CD4-positive, alpha-beta memory T cell (primary cell): ENCODE measurements at regions not wholly inside any gene's neighbourhood (a gene's known extent, or its start where the extent isn't known, plus 50 kb on each side); places are given as distances from the start of the nearest gene placed in this dataset.
A peak's percentile ranks its signal among the peaks of the same experiment; 100 is the strongest.

Experiments
- CTCF ChIA-PET: fragments of 350-600 bp; sonication (Branson Sonifier 250); formaldehyde crosslinking; loops from one replicate; lab custom pipeline; 2021; ENCODE audit warnings: inconsistent platforms; ENCODE audit not compliant: partially characterized antibody; lab: Charles Lee
- POLR2A ChIA-PET: fragments of 350-600 bp; sonication (Branson Sonifier 250); formaldehyde crosslinking; loops from one replicate; lab custom pipeline; 2021; ENCODE audit not compliant: partially characterized antibody; lab: Charles Lee
- DNase-seq, 5 donors: peaks; one replicate each; pipeline versions ENCODE4 v3.0.0 to v3.0.0-alpha.2; 2020 to 2022; ENCODE audit warnings: mixed read lengths in 1 of 5
- H3K27ac ChIP-seq: one replicate; pipeline ENCODE4 v1.7.0; 2013; ENCODE audit warnings: low read depth, low read length
- H3K27me3 ChIP-seq: 2 replicates; pipeline ENCODE4 v1.7.0; 2013; ENCODE audit warnings: mild to moderate bottlenecking, low read length, moderate library complexity; ENCODE audit not compliant: insufficient read depth
- H3K36me3 ChIP-seq: 2 replicates; pipeline ENCODE4 v1.7.0; 2013; ENCODE audit warnings: mild to moderate bottlenecking, low read length, moderate library complexity; ENCODE audit not compliant: insufficient read depth
- H3K4me1 ChIP-seq: 2 replicates; pipeline ENCODE4 v1.7.0; 2013; ENCODE audit warnings: mild to moderate bottlenecking, low read length, moderate library complexity; ENCODE audit not compliant: insufficient read depth
- H3K4me3 ChIP-seq, 2 donors: one replicate each; pipeline ENCODE4 v1.7.0; 2013; ENCODE audit warnings: low read length in 2 of 2, mild to moderate bottlenecking in 1 of 2
- H3K9me3 ChIP-seq, 2 donors: one replicate each; pipeline ENCODE4 v1.7.0; 2013; ENCODE audit warnings: low read length in 2 of 2, control low read depth in 1 of 2; ENCODE audit not compliant: control insufficient read depth in 1 of 2
- H3K27ac Mint-ChIP-seq, 7 donors: one replicate each; pipeline ENCODE4 v1.8.0; 2020 to 2021; ENCODE audit warnings: mixed read lengths in 7 of 7, mild to moderate bottlenecking in 6 of 7, inconsistent platforms in 3 of 7, moderate library complexity in 3 of 7
- H3K27me3 Mint-ChIP-seq, 2 donors: one replicate each; pipeline ENCODE4 v1.8.0; 2020 to 2021; ENCODE audit warnings: mixed read lengths in 2 of 2
- H3K36me3 Mint-ChIP-seq, 2 donors: one replicate each; pipeline ENCODE4 v1.8.0; 2020 to 2021; ENCODE audit warnings: mixed read lengths in 2 of 2, inconsistent platforms in 1 of 2, mild to moderate bottlenecking in 1 of 2
- H3K4me1 Mint-ChIP-seq, 4 donors: one replicate each; pipeline ENCODE4 v1.8.0; 2020 to 2021; ENCODE audit warnings: mixed read lengths in 4 of 4, mild to moderate bottlenecking in 1 of 4
- H3K4me3 Mint-ChIP-seq, 8 donors: one replicate each; pipeline ENCODE4 v1.8.0; 2020 to 2021; ENCODE audit warnings: mixed read lengths in 8 of 8, mild to moderate bottlenecking in 7 of 8, moderate library complexity in 6 of 8, inconsistent platforms in 3 of 8
- H3K9me3 Mint-ChIP-seq, 8 donors: one replicate each; pipeline ENCODE4 v1.8.0; 2020 to 2021; ENCODE audit warnings: mixed read lengths in 8 of 8, mild to moderate bottlenecking in 5 of 8, inconsistent platforms in 3 of 8, moderate library complexity in 1 of 8
- intact Hi-C: fragments of 100-400 bp; cut with micrococcal nuclease; formaldehyde crosslinking; loops from one replicate; pipeline ENCODE4 v1.15.1; 2023

DNA sequence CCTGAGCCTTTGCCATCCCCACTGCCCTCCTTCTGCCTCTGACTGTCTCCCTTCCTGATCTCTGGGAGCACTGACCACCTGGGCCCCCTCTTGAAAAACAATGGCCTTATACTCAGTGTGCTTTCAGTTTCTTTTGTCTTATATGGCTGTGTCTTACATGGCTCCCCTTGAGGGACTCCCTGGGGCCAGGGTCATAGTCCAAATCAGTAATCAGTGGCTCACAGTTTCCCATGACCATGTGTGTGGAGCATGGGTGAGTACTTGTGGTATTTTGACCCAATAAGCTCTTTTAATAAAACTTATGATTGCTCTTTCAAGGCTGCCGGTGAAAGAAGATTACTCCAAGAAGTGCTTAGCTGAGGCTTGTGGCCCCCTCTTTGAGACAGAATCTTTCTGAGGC lies 62.4 kb upstream of the PCBD1 start:
- Histone ChIP-seq H3K4me3 (no peak overlapping the region), H3K9me3 (no peaks in the 10 kb centered on the region), H3K27me3 (no peaks in the 10 kb centered on the region), H3K36me3 (no peaks in the 10 kb centered on the region), H3K4me1 (no peaks in the 10 kb centered on the region), H3K27ac (no peak overlapping the region)
- Mint-ChIP-seq H3K27me3 (peaks cover 3 to 8% of the 10 kb centered on the region in 2 donors), H3K36me3 (no peaks in the 10 kb centered on the region), H3K4me3 (no peak overlapping the region), H3K27ac (no peak overlapping the region), H3K9me3 (no peaks in the 10 kb centered on the region), H3K4me1 (no peaks in the 10 kb centered on the region)
- ChIA-PET CTCF (no interaction called here), POLR2A (no interaction called here)
- no peak for DNase-seq
- intact Hi-C loops: no loop called here

DNA sequence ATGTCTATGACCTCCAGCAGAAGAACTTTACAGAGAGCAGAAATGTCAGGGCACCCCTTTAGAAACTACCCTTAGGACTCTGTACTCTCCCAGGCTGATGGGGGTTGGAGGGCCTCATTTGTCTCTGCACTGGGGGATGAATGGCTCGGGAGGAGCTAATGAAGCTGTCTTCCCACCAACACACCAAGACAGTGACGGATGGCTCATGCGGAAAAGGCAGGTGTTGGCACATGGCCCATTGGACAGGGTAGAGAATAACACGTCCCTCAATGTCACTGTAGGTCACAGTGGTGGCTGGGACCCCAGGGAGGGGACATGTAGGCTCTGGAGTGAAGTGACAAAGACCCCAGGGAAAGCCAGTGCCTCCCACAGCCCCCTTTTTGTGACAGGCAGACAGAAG lies 64.0 kb upstream of the PCBD1 start:
- H3K4me3 ChIP-seq: no peak overlapping the region
- H3K27me3 ChIP-seq: no peaks in the 10 kb centered on the region
- Mint-ChIP-seq H3K27me3 (peaks cover 5 to 13% of the 10 kb centered on the region in 2 donors), H3K27ac (no peak overlapping the region), H3K4me1 (no peaks in the 10 kb centered on the region), H3K36me3 (no peaks in the 10 kb centered on the region), H3K4me3 (no peak overlapping the region), H3K9me3 (no peaks in the 10 kb centered on the region)
- H3K9me3 ChIP-seq: no peaks in the 10 kb centered on the region
- ChIA-PET POLR2A (no interaction called here), CTCF (no interaction called here)
- no peaks in the 10 kb centered on the region for H3K4me1 ChIP-seq
- no peak for DNase-seq
- H3K36me3 ChIP-seq: no peaks in the 10 kb centered on the region
- intact Hi-C loops: no loop called here
- no peak overlapping the region for H3K27ac ChIP-seq

DNA sequence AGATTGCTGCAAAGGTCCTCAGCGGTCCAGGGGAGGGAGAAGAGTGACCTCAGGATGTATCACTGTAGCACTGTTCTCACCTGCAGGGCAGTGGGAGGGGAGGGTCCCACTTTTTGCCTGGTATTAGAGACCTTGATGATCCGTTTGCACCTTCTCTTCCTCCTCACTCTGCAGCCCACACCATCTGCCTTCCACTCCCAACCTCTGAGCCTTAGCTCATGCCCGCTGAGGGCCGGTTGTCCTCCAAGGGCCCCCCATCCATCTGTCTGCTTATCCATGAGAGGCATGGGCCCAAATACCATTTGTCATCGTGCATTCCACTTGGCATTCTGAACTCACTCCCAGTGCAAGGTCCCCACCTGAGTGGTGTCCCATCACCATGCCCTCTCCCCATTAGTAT lies 64.6 kb upstream of the PCBD1 start:
- Histone ChIP-seq H3K36me3 (no peaks in the 10 kb centered on the region), H3K4me3 (no peak overlapping the region), H3K27me3 (no peaks in the 10 kb centered on the region), H3K9me3 (no peaks in the 10 kb centered on the region), H3K4me1 (no peaks in the 10 kb centered on the region), H3K27ac (no peak overlapping the region)
- no peaks in the 10 kb centered on the region for H3K4me1 Mint-ChIP-seq
- no peaks in the 10 kb centered on the region for H3K36me3 Mint-ChIP-seq
- H3K27me3 Mint-ChIP-seq: peaks cover 6 to 13% of the 10 kb centered on the region in 2 donors
- no peak for DNase-seq
- H3K4me3 Mint-ChIP-seq: no peak overlapping the region
- no peaks in the 10 kb centered on the region for H3K9me3 Mint-ChIP-seq
- CTCF ChIA-PET: no interaction called here
- no peak overlapping the region for H3K27ac Mint-ChIP-seq
- intact Hi-C loops: no loop called here
- POLR2A ChIA-PET: no interaction called here

DNA sequence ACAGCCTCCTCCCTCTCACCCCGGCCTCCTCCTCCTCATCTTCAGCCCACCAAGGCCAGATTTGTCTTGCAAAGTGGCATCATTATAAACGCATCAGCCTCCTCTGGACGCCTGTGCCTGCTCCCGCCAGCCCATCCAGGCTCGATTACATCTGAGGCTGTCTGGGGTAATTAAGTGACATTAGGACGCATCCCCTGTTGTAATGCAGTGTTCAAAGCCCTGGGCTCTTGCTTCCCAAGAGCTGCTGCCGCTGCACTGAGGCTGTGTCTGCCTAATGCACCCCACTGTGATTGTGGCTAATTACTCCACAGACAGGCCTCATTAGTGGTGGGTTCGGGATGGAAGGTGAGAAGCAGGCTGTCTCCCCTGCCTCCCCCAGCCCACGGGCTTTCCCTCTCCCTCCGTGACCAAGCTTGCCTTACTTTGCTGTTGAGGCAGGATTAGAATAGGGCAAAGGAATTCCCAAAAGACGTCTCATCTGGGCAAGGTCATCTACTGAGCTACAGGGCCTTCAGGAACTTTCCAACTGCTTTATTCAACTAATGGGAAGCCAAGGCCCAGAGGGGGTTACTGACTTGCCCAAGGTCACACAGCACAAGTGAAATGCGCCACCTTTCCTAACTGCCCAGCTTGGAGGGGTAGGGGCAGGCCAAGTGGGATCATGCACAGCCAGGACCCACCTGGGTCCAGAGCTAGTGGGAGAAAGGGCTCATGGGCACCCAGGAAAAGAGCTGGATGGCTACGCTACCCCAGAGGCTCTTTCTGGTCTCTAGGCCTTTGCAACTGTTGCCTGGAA lies 66.2 kb upstream of the PCBD1 start:
- Mint-ChIP-seq H3K27me3 (peaks cover 4 to 9% of the 10 kb centered on the region in 2 donors), H3K4me3 (no peak overlapping the region), H3K36me3 (no peaks in the 10 kb centered on the region), H3K4me1 (no peaks in the 10 kb centered on the region), H3K27ac (peak overlapping the region in 1 of 7 donors; percentile 15), H3K9me3 (no peaks in the 10 kb centered on the region)
- Histone ChIP-seq H3K27ac (no peak overlapping the region), H3K4me1 (no peaks in the 10 kb centered on the region), H3K36me3 (no peaks in the 10 kb centered on the region), H3K9me3 (no peaks in the 10 kb centered on the region), H3K27me3 (no peaks in the 10 kb centered on the region), H3K4me3 (no peak overlapping the region)
- POLR2A ChIA-PET: no interaction called here
- CTCF ChIA-PET: no interaction called here
- intact Hi-C loops: no loop called here
- DNase-seq: no peak

DNA sequence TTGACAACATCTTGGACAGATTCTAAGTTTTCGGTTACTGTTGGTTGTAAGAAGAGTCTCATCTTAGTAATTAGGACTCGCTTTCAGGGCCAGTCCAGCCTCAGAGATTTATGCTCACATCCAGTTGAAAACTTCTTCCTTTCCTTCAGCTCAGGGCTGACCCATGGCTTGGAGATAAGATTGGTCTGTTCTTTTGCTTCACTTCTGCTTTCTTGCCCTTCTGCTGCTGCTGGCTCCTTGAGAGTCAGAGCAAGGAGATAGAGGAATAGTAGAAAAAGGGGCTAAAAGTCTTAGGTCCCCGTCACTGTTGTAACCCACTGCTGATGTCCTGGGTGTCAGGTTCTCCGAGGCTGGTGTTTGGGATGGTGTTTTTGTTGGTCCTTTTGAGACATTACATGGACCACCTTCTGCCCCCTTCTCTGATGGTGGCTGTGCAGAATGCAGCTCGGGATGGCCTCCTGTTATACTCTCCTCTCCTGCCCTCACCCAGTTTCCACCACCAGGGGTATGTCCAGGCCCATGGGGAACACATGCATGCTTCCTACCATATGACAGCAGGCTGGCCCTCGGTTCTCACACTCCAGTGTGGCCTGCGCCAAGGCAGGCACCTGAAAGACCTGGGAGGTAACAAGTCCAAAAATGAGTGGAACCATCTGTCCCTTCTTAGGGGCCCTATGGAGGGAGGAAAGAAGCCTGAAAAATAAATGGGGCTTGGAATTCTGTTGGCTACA lies 67.8 kb upstream of the PCBD1 start:
- no peak overlapping the region for H3K4me3 ChIP-seq
- ChIA-PET CTCF (no interaction called here), POLR2A (no interaction called here)
- H3K9me3 ChIP-seq: no peaks in the 10 kb centered on the region
- Mint-ChIP-seq H3K27ac (no peak overlapping the region), H3K27me3 (peaks cover 3 to 9% of the 10 kb centered on the region in 2 donors), H3K9me3 (no peaks in the 10 kb centered on the region), H3K4me1 (no peaks in the 10 kb centered on the region), H3K36me3 (no peaks in the 10 kb centered on the region), H3K4me3 (no peak overlapping the region)
- no peaks in the 10 kb centered on the region for H3K27me3 ChIP-seq
- H3K27ac ChIP-seq: no peak overlapping the region
- intact Hi-C loops: no loop called here
- no peaks in the 10 kb centered on the region for H3K4me1 ChIP-seq
- no peak for DNase-seq
- no peaks in the 10 kb centered on the region for H3K36me3 ChIP-seq

DNA sequence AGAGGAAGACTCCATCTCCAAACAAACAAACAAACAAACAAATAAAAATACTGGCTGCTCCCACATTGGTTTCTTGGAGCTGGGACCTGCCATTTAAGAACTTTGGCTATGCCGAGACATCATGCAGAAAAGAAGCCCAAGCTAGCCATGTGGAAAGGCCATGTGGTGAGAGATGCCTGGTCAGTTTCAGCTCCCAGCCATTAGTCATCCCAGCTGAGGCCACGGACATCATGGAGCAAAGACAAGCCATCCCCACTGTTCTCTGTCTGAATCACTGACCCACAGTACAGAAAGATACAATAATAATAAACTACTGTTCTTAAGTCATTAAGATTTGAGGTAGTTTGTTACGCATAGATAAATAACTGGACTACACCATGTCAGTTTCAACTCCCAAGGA lies 70.0 kb upstream of the PCBD1 start:
- H3K27ac Mint-ChIP-seq: no peak overlapping the region
- Histone ChIP-seq H3K36me3 (no peaks in the 10 kb centered on the region), H3K4me1 (no peaks in the 10 kb centered on the region), H3K4me3 (no peak overlapping the region), H3K27me3 (no peaks in the 10 kb centered on the region), H3K27ac (no peak overlapping the region), H3K9me3 (no peaks in the 10 kb centered on the region)
- H3K9me3 Mint-ChIP-seq: no peaks in the 10 kb centered on the region
- no peak overlapping the region for H3K4me3 Mint-ChIP-seq
- POLR2A ChIA-PET: no interaction called here
- no peaks in the 10 kb centered on the region for H3K4me1 Mint-ChIP-seq
- peaks cover 3 to 12% of the 10 kb centered on the region in 2 donors for H3K27me3 Mint-ChIP-seq
- CTCF ChIA-PET: no interaction called here
- intact Hi-C loops: no loop called here
- no peaks in the 10 kb centered on the region for H3K36me3 Mint-ChIP-seq
- no peak for DNase-seq

DNA sequence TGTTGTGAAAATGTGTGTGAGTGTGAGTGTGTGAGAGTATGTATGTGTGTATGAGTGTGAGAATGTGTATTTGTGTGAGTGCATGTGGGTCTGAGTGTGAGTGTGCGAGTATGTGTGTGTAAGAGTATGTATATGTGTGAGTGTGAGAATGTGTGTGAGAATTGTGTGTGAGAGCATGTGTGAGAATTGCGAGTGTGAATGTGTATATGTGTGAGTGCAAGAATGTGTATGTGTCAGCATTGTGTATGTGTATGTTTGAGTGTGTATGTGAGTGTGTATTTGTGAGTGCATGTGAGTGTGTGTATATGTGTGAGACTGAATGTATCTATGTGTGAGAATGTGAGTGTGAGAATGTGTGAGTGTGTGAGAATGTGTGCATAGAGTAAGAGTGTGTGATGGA lies 72.0 kb upstream of the PCBD1 start:
- Histone ChIP-seq H3K9me3 (no peaks in the 10 kb centered on the region), H3K27me3 (no peaks in the 10 kb centered on the region), H3K36me3 (no peaks in the 10 kb centered on the region), H3K4me3 (no peak overlapping the region), H3K4me1 (no peaks in the 10 kb centered on the region), H3K27ac (no peak overlapping the region)
- Mint-ChIP-seq H3K27me3 (peaks cover 3 to 10% of the 10 kb centered on the region in 2 donors), H3K4me1 (no peaks in the 10 kb centered on the region), H3K4me3 (no peak overlapping the region), H3K9me3 (no peaks in the 10 kb centered on the region), H3K36me3 (no peaks in the 10 kb centered on the region), H3K27ac (no peak overlapping the region)
- ChIA-PET CTCF (no interaction called here), POLR2A (no interaction called here)
- intact Hi-C loops: no loop called here
- DNase-seq: no peak
